ENCODE measurements at regions not wholly inside any gene's neighbourhood (a gene's known extent, or its start where the extent isn't known, plus 50 kb on each side); places are given as distances from the start of the nearest gene placed in this dataset.

DNA sequence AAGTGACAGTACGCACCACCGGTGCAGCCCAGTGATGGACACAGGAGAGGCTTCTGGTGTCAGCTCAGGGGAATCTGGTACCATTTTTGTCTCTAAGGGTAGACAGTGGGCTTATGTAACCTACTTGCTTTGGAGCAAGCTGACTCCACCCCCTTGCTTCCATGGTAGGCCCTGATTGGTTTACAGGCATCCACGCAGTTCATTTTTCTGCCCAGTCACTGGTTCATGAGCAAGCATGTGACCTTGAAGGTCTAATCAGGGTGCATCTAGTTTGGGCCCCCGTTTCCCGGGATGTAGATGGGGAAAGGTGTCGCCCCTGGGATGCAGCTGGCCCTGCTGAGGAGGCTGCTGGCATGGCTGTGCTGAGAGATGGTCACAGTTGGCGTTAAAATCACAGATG is 244.8 kb upstream of the KCNG1 start:
- TF ChIP-seq, protein P1, sequence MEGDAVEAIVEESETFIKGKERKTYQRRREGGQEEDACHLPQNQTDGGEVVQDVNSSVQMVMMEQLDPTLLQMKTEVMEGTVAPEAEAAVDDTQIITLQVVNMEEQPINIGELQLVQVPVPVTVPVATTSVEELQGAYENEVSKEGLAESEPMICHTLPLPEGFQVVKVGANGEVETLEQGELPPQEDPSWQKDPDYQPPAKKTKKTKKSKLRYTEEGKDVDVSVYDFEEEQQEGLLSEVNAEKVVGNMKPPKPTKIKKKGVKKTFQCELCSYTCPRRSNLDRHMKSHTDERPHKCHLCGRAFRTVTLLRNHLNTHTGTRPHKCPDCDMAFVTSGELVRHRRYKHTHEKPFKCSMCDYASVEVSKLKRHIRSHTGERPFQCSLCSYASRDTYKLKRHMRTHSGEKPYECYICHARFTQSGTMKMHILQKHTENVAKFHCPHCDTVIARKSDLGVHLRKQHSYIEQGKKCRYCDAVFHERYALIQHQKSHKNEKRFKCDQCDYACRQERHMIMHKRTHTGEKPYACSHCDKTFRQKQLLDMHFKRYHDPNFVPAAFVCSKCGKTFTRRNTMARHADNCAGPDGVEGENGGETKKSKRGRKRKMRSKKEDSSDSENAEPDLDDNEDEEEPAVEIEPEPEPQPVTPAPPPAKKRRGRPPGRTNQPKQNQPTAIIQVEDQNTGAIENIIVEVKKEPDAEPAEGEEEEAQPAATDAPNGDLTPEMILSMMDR (IDR thresholded peaks at IDR 0.05; ENCODE audit: extremely low read depth, missing control alignments), result no peak
- DNase-seq (ENCODE audit: low spot score), result no peak

DNA sequence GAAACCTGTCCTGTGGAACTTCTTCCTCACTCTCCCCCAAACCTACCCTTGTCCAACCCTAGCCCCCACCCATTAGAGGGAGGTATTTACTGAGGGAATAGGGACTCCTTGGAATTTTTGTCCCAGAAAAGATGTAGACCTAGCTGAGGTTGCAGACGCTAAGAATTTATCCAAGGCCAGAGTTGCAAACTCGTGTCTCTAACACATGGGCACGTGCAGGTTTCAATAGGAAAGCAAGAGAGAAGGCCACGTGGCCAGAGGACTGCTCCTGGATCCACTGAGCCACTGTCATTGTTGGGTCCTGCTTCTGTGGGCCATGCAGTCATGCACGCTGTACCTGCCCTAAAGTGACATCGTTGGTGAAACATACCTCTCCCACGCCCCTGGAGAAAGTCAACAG is 243.4 kb upstream of the KCNG1 start:
- DNase-seq (ENCODE audit: low spot score), result no peak
- TF ChIP-seq, protein P1 (IDR thresholded peaks at IDR 0.05; ENCODE audit: extremely low read depth, missing control alignments), result no peak

DNA sequence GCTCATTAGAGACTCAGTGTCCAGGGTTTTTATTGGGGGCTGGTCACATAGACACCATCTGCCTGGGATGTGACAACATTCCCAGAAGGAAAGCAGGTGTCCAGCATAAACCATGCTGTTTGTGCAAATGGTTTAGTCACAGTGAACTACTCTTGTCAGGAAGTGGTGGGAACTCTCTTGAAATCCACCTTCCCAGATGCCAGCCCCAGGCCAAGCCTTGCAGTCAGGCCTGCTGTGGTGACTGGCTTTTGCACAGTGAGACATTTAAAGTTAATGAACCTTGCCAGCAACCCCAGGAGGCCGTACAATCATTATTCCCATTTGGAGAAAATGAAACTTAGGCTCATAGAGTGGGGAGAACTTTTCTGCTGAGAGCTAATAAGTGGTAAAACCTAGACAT is 242.5 kb upstream of the KCNG1 start:
- no peak for DNase-seq (ENCODE audit: low spot score)
- TF ChIP-seq, protein P1 (IDR thresholded peaks at IDR 0.05; ENCODE audit: extremely low read depth, missing control alignments), result no peak

DNA sequence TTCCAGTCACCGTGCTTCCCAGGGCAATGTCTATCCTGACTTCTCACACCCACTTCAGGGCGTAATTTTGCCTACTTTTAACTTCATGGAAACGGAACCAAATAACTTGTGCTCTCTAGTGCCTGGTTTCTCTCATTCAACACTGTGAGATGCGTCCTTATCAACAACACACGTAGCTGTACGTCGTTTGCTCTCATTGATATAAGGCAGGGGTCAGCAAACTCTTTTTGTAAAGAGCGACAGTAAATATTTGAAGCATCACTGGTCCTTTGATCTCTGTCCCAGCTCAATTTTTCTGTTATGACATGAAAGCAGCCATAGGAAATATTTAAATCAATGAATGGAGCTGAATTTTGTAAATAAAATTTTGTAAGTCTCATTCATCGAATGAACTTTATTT is 239.3 kb upstream of the KCNG1 start:
- TF ChIP-seq, protein P1 (IDR thresholded peaks at IDR 0.05; ENCODE audit: extremely low read depth, missing control alignments), result no peak

DNA sequence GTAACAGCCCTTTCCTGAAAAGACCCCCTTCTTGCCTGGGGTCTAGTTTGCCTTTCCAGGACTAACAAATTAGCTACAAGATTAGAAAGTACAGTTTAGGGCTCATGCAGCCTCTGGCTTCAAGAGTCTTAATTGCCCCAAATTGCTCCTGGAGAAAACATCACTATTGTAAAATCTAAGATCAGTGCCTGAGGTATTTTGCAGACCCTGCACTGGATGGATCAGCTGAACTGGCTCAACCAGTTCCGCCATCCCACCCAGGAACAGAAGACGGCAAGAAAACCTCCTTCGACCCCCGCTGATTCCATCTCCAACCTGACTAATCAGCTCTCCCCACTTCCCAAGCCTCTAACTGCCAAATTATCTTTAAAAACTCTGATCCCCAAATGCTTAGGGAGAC is 236.5 kb upstream of the KCNG1 start:
- TF ChIP-seq, protein P1 (IDR thresholded peaks at IDR 0.05; ENCODE audit: extremely low read depth, missing control alignments), result no peak
- DNase-seq (ENCODE audit: low spot score), result no peak

More for the DNA sequence above, 239.3 kb upstream of the KCNG1 start:
- no peak for DNase-seq (ENCODE audit: low spot score)

DNA sequence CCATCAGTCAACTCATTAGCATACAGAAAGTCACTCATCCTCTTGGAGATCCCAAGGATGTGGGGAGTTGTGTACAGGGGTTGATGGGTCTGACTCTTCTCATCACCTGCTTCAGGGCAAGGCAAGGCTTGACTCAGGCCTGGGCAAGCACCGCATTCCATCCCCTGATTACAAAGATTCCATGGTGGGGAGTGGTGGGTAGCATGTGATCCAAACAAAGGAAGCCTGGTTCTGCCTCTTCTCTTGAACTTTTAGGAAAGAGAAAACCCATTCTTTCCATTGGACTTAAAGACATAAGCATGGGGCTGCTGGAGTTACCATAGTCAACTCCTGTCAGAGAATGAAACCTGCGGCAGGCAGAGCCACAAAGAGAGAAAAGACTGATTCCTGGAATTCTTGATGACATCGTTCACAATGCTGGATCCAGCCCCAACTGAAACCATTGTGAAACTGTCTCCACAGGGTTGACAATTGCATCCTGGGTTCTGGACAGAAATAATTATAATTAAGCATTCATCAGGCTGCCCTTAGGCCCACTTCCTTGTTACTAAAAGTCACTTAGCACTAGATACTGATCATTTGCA is 235.8 kb upstream of the KCNG1 start:
- TF ChIP-seq, protein P1 (IDR thresholded peaks at IDR 0.05; ENCODE audit: extremely low read depth, missing control alignments), result no peak
- DNase-seq (ENCODE audit: low spot score), result no peak

DNA sequence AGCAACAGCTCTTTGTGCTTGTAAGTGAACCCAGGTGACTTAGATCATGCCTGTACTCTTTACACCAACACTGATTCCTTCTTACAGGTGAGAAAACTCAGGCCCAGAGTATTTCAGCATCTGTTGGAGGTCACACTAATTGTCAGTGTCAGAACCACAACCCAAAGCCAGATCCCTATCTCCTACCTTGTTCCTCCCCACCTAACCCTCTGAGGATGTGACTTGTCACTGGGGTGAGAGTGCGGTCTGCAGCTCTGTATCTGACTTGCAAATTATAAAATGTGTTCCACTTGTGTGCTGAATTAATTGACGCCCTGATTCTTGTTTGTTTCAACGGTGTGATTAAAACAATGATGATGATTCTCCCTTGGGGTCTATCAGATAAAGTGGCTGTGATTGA is 232.5 kb upstream of the KCNG1 start:
- TF ChIP-seq, protein P1 (IDR thresholded peaks at IDR 0.05; ENCODE audit: extremely low read depth, missing control alignments), result no peak
- DNase-seq (ENCODE audit: low spot score), result no peak
